ENCODE measurements at regions not wholly inside any gene's neighbourhood (a gene's known extent, or its start where the extent isn't known, plus 50 kb on each side); places are given as distances from the start of the nearest gene placed in this dataset.
"Not testable (repeated sequence)": the region's sequence is repeated elsewhere in the genome, so short reads cannot be mapped to it uniquely, and the experiment has no call there.

DNA sequence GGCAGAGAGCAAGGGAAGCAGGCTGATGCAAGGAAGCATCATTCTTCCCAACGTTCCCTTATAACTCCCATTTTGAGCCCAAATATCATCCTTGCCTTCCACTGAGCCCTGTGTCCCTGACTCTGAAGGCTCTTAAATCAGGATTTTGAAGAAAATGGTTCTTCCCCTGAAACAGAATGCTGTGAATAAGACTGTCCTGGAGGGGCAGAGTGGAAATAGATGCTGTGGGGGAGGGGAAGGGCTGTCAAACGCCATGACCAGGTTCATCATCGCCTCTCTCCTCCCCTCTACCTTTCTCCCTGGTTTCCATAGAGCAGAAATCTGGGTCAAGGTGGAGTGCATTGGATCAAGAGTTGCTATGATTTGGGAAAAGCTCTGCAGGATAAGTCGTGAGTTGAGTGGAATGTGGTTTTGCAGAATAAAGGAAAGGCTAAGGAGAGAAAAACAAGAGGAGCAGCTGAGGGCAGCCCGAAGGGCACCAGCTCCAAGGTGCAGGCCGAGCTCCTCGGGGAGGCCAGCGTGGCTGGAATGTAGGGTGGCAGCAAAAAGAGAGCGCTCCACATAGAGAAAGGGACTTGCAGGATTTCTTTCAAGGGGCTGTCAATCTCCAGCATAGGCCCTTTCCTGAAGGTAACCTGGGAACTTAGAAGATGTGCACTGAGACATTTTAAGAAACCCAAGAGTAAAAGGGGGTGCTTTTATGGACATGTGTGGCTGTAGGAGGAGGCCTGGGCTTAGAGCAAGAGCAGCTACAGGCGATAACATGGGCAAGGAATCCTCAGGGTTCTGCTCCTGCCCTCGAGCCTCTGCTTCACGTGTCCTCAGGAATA lies 120.8 kb upstream of the CDYL start:
- DNase-seq, result no peak

- no peak for DNase-seq
Observed at GRCh38 chr6:4653141-4653540, 123.1 kb upstream of the CDYL start.

DNA sequence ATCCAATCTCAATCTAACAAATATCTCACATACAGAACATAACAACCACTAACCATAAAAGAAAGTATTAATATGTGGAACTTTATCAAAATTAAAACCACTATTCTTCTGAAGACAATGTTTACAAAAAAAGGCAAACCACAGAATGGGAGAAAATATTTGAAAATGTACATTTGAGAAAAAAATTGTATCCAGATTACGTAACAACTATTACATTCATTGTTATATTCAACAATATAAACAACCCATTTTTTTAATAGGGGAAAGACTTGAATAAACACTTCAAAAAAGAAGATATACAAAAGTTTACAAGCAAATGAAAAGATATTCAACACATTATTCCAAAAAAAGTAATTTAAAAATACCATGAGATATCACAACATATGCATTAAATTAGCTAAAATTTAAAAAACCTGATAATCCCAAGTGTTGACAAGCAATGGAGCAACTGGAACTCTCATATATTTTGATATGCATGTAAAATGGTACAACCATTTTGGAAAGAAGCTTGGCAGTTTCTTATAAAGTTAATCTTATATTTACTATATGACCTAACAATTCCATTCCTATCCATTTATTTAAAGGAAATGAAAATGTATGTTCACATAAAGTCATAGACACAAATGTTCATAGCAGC lies 124.3 kb upstream of the CDYL start:
- no peak for DNase-seq

DNA sequence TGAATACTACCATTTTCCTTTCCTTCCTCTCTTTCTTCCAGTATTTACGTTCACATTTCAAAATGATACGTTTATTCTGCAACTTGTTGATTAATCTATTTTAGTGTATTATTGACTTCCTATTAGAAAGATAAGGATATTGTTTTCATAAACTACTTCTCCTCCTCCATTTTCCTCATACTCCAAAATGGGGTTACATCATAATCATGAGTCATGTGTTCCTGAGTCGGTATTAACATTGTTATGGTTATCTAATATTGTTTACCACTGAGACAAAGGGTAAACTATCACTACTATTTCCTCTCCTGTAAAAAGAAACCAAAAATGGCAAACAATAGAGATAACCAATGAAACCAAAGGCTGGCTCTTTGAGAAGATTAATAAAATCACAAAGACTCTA lies 126.5 kb upstream of the CDYL start:
- no peak for DNase-seq

GRCh38 chr6:4647414-4648365 lies 128.5 kb upstream of the CDYL start:
- DNase-seq, result peak; percentile 84

- DNase-seq, result no peak
Observed at GRCh38 chr6:4645713-4646360, 130.4 kb upstream of the CDYL start.

DNA sequence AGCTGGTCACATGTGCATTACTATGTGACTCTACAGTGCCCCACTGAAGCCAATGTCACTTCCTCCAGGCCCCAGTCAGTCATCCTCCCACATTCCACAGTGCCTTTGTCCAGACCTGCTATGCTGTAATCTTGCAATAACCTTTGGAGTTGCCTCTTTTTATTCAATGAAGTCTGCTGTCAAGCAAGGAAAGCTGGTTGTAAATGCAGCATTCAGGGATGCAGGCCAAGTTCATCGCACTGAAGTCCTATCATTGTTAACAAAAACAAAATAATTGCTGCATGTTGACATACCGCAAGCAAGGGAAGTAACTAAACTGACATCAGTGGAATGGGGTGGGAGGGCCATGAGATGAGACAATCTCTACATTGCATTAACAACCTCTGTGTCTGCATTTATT lies 131.2 kb upstream of the CDYL start:
- no peak for DNase-seq

GRCh38 chr6:4641461-4641860 lies 134.7 kb upstream of the CDYL start:
- no peak for DNase-seq

DNA sequence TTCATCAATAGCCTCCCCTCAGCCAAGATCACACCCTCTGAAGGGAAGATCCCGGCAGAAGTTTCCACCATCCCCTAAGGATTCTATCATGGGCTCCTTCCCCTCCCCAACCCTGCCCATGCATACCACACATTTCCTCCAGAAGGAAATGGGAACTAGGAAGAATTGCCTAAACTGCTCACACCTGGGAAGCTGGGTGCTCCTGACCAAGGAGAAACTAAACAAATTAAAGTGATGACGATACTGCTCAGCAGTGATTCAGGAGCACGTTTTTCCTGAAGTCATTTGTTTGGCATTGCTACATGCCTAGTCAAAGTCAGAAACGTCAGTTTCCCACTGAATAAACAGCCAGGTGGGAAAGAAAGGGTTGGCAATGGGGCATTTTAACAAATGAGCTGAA lies 136.1 kb upstream of the CDYL start:
- DNase-seq, result no peak

DNA sequence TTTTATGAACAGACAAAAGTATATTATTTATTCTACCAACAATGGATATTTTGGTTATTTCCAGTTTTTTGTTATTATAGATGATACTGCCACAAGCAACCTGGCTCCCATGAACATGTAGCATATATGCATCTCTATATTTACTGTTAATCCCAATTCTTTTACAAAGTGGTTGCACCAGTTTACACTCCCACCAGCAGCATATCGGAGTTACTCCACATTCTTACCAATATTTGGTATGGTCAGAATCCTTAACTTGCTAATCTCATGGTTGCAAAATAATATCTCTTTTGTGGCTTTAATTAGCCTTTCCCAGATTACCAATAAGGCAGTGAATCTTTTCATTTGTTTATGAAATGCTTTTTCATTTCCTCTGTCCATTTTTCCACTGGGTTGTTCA lies 137.6 kb upstream of the CDYL start:
- no peak for DNase-seq

DNA sequence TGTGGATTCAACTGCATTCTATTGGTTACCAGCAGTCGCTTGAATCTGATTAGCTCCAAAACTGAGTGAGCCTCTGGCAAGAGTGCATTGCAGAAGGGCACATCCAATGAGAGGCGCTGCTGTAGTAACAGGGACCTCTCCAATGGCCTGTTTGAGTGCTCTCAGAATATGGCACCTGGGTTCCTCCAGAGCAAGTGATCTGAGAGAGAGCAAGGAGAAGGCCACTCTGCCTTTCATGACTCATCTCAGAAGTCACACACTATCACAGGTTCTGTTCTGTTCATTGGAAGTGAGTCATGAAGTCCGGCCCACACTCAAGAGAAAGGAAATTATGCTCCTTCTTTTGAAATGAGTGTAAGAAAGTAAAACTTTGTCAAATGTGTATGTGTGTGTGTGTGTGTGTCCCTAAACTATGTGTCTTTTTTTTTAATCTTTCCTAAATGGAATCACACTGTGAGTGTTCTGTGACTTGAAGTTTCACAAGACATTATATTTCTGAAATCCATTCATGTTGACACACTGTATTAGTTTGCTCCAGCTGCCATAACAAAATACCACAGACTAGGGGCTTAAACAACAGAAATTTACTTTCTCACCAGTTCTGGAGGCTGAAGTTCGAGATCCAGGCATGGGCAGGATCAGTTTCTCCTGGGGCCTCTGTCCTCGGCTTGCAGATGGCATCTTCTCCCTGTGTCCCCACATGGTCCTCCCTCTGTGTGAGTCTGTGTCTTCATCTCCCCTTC lies 138.3 kb upstream of the CDYL start:
- DNase-seq, result peak; percentile 57

DNA sequence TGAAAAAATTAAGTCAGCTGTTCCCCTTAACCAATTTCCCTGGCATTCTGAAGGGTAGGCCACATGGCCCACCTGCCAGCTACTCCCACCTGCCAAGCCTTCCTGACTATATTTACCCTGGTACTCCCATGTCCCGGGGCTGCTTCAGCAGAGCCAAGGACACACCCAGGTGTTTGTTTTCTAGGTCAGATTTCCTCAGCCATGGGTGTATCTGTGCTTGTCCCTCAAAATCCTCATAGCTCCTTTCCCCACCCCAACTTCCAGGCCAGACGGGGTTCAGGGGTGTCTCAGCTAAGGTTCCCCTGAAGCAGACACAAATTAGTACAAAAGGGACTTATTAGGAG lies 139.4 kb upstream of the CDYL start:
- no peak for DNase-seq

DNA sequence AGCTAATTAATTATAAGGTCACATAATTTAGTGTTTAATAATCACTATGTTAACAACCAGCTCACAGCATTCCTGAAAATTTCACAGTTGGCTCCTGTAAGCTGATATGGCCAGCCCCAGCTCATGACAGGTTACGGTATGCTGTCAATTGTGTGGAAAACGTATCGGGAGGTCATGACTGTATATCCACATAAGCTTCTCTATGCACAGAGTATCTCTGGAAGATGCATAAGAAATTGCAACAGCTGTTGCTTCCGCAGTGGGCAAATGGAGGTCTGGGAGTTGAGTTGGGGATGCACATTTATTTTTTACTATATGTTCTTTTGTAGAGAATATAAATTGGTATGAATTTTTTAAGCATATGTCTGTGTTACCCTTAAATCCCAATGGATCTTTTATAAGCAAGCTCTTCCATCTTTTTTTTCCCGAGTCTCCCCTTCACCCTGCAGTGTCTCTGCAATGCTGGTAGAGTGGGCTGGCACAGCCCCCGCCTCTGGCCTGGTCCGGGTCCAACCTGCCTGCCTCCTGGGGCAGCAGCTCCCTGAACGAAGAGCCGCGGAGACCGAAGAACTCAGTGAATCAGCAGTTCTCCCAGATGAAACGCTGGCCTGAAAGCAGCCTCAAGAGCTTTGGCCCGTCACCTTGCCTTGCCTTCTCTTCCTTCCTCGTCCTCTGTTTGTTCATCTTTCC lies 139.9 kb upstream of the CDYL start:
- DNase-seq, result no peak

- no peak for DNase-seq
Observed at GRCh38 chr6:4635666-4636065, 140.5 kb upstream of the CDYL start.

DNA sequence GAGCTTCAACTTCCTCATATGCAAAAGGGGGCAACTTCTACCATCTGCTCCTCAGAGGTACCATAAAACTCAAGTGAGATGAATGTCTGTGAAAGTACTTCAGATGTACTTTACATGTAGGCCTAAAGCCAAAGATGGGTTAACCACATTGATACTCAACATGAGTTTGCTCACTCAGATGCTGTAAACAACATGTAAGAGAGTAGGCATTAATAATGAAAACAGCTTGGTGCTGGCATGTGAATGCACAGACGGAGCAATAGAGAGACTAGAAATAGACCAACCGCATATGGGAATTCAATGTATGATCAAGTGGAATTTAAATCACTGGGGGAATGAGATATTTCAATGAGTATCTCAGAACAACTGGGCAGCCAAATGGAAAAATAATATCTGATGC lies 143.8 kb upstream of the CDYL start:
- no peak for DNase-seq

DNA sequence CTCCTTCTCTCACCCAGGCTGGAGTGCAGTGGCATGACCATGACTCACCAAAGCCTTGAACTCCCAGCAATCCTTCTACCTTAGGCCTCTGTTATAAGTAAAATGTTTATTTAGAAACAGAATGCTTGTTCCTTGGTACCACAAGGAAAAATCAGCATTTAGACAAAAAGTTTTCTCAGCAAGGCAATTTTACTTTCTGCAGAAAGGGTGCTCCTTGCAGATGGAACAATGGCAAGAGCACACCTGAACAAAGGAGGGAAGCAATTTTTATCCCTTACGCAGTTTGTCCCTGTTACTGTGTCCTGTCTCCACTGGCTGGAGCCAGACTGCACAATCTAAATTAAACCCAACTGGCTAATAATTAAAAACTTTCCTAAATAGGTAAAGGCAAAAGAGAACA lies 146.4 kb upstream of the CDYL start:
- DNase-seq, result not testable (repeated sequence)

DNA sequence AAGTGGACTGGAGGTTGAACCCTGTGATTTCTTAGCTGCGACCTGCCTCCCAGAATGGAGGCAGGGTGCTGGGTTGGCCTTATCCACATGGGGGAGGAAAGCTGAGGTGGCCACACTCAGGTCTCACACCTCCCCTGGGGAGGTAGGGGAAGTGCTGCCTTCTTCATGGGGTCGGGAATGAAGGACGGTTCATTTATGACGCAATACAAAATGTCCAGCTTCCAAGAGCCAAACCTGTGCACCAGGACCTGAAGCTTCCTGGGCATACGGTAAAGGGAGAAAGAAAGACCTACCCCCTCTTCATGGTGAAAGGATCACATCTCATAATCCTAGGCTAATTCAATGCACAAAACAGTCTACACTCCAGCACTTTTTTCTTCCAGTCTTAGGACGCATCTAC lies 150.6 kb upstream of the CDYL start:
- DNase-seq, result no peak

DNA sequence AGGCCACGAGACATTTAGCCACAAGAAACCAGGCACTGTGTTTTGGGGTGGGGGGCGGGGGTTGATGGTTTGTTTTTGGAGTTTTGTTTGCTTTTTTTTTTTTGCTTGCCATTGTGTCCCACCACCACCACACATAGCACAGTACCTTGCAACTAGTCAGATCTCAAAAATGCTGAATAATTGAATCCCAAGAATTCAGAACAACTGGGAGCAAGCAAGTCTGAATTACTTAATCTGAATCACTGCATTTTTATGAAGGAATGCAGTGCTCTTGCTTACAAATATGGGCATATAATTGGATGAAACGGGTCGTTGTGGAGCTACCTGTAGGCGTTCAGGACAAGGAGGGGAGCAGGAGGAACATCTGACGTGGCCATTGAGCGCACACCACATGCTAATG lies 151.5 kb upstream of the CDYL start:
- DNase-seq, result peak; percentile 36

DNA sequence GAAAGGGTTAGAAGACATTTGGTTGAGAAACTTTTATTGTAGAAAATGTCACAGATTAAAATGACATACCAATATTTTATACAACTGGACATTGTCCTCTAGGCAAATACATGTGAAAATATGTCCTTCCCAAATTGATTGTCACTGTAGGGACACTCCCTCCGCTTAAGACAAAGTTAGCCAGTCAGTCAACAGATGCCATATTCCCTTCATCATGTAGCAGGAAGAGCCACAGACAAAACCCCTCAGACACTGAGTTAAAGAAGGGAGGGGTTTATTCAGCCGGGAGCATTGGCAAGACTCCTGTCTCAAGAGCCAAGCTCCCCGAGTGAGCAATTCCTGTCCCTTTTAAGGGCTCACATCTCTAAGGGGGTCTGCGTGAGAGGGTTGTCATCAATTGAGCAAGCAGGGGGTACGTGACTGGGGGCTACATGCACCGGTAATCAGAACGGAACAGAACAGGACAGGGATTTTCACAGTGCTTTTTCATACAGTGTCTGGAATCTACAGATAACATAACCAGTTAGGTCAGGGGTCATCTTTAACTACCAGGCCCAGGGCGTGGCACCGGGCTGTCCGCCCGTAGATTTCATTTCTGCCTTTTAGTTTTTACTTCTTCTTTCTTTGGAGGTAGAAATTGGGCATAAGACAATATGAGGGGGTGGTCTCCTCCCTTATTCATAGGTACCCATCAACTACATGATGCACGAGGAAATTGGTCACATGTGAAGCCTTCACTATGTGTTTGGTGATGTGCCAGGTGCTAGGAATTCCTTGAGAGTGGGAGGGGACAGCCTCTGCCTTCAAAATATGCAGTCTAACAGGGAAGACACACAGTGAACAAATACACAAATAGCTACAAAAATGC lies 155.7 kb upstream of the CDYL start:
- no peak for DNase-seq

- no peak for DNase-seq
Observed at GRCh38 chr6:4616311-4616710, 159.9 kb upstream of the CDYL start.
